NCI-H2196 treated with DMSO at 0.1 percent for 48 hours (cell line): ENCODE measurements at regions not wholly inside any gene's neighbourhood (a gene's known extent, or its start where the extent isn't known, plus 50 kb on each side); places are given as distances from the start of the nearest gene placed in this dataset.
A peak's percentile ranks its signal among the peaks of the same experiment; 100 is the strongest.

Source experiments
- DNase-seq: peaks from one replicate; lab custom pipeline; 2025; ENCODE audit not compliant: unreplicated experiment; lab: John Stamatoyannopoulos, UW

GRCh38 chr9:108087781-108088180 lies 598.2 kb upstream of the KLF4 start:
- peak; percentile 44 for DNase-seq

GRCh38 chr9:108086624-108087023 lies 597.1 kb upstream of the KLF4 start:
- no peak for DNase-seq

- no peak for DNase-seq
Measured at GRCh38 chr9:108085294-108085693, 595.7 kb upstream of the KLF4 start.

- DNase-seq: no peak
Measured at GRCh38 chr9:108083796-108084352, 594.3 kb upstream of the KLF4 start.

GRCh38 chr9:108083160-108083750 lies 593.7 kb upstream of the KLF4 start:
- DNase-seq: no peak

GRCh38 chr9:108081112-108081511 lies 591.5 kb upstream of the KLF4 start:
- DNase-seq: no peak

GRCh38 chr9:108080285-108080684 lies 590.7 kb upstream of the KLF4 start:
- DNase-seq: no peak

GRCh38 chr9:108078811-108079210 lies 589.2 kb upstream of the KLF4 start:
- no peak for DNase-seq

- no peak for DNase-seq
Measured at GRCh38 chr9:108078375-108078774, 588.8 kb upstream of the KLF4 start.

- no peak for DNase-seq
Measured at GRCh38 chr9:108077556-108077955, 588.0 kb upstream of the KLF4 start.

- DNase-seq: no peak
Measured at GRCh38 chr9:108074900-108075299, 585.3 kb upstream of the KLF4 start.

- DNase-seq: no peak
Measured at GRCh38 chr9:108073823-108074222, 584.3 kb upstream of the KLF4 start.

GRCh38 chr9:108072740-108073139 lies 583.2 kb upstream of the KLF4 start:
- no peak for DNase-seq

- DNase-seq: no peak
Measured at GRCh38 chr9:108070861-108071260, 581.3 kb upstream of the KLF4 start.

- no peak for DNase-seq
Measured at GRCh38 chr9:108069991-108070390, 580.4 kb upstream of the KLF4 start.

- DNase-seq: no peak
Measured at GRCh38 chr9:108062680-108063079, 573.1 kb upstream of the KLF4 start.

GRCh38 chr9:108060175-108060574 lies 570.6 kb upstream of the KLF4 start:
- DNase-seq: no peak

GRCh38 chr9:108058135-108058814 lies 568.7 kb upstream of the KLF4 start:
- no peak for DNase-seq

GRCh38 chr9:108057421-108058134 lies 568.0 kb upstream of the KLF4 start:
- no peak for DNase-seq

- no peak for DNase-seq
Measured at GRCh38 chr9:108056805-108057386, 567.3 kb upstream of the KLF4 start.

- no peak for DNase-seq
Measured at GRCh38 chr9:108056084-108056804, 566.7 kb upstream of the KLF4 start.
